ENCODE measurements at regions not wholly inside any gene's neighbourhood (a gene's known extent, or its start where the extent isn't known, plus 50 kb on each side); places are given as distances from the start of the nearest gene placed in this dataset.
"Not testable (repeated sequence)": the region's sequence is repeated elsewhere in the genome, so short reads cannot be mapped to it uniquely, and the experiment has no call there.

DNA sequence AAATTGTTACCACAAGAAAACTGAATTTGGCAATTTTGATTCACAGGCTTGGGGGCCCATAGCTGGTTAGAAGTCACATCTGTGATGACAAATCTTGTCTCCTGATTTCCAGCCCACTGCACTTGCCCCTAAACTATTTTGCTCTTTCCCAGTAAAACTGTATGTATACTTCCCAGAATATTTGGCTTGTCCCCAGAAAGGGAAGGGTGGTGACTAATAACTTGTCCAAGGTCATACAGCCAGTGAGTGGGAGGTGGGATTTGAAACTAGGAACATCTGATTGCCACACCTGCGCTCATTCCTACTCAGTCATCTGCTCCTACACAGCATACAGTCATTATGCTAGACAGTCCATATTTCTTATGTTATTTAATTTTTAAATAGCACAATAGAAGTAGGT is 304.5 kb downstream of the SDHAF3 start:
- no peak for TF ChIP-seq EP300 (IDR thresholded peaks at IDR 0.05; ENCODE audit: low read depth)
- no peak for TF ChIP-seq POLR2A (IDR thresholded peaks at IDR 0.05)
- no peak for TF ChIP-seq POLR2AphosphoS5 (IDR thresholded peaks at IDR 0.05)
- TF ChIP-seq, protein P1, sequence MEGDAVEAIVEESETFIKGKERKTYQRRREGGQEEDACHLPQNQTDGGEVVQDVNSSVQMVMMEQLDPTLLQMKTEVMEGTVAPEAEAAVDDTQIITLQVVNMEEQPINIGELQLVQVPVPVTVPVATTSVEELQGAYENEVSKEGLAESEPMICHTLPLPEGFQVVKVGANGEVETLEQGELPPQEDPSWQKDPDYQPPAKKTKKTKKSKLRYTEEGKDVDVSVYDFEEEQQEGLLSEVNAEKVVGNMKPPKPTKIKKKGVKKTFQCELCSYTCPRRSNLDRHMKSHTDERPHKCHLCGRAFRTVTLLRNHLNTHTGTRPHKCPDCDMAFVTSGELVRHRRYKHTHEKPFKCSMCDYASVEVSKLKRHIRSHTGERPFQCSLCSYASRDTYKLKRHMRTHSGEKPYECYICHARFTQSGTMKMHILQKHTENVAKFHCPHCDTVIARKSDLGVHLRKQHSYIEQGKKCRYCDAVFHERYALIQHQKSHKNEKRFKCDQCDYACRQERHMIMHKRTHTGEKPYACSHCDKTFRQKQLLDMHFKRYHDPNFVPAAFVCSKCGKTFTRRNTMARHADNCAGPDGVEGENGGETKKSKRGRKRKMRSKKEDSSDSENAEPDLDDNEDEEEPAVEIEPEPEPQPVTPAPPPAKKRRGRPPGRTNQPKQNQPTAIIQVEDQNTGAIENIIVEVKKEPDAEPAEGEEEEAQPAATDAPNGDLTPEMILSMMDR (IDR thresholded peaks at IDR 0.05), result no peak
- Histone ChIP-seq H3K4me1 (no peaks in the 10 kb centered on the region), H3K4me3 (no peak overlapping the region), H3K27me3 (no peaks in the 10 kb centered on the region), H3K27ac (no peak overlapping the region), H3K9me3 (no peaks in the 10 kb centered on the region), H3K36me3 (no peaks in the 10 kb centered on the region)
- intact Hi-C loops (cut with DNase I; ENCODE audit: low total_unique reads) (no loop called here), in situ Hi-C loops (cut with MboI; ENCODE audit: low pct_ligation_motif_present in 1 of 4, low pct_unique_long_range_greater_than_20kb in 1 of 4, low sequenced_read_pairs in 3 of 4) (no loop called here)
- no peak for DNase-seq
- 73 to 88% methylated on average over 1 of the region's 1 CpG for WGBS, 2 donors (ENCODE audit: low coverage in 1 of 2)

DNA sequence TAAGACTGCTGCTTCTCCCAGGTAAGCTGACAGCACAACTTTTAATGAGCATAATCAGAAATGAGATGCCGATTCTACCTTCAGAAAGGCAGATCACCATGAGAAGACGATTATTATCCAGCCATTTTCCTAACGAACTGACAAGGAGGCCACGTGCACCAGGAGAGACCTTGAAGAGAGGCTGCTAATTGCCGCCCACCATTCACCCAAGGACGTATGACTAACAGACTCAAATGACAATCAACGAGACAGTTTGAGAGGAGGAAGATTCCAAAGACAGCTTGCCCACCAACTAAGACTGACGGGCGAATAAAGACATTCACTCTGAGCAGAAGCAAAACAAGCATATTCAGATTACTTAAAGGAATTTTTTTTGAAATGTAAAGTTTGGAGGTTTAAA is 301.9 kb upstream of the TAC1 start:
- TF ChIP-seq POLR2AphosphoS5 (IDR thresholded peaks at IDR 0.05) (no peak), EP300 (IDR thresholded peaks at IDR 0.05; ENCODE audit: low read depth) (no peak), POLR2A (IDR thresholded peaks at IDR 0.05) (no peak)
- TF ChIP-seq, protein P1 (IDR thresholded peaks at IDR 0.05), result no peak

DNA sequence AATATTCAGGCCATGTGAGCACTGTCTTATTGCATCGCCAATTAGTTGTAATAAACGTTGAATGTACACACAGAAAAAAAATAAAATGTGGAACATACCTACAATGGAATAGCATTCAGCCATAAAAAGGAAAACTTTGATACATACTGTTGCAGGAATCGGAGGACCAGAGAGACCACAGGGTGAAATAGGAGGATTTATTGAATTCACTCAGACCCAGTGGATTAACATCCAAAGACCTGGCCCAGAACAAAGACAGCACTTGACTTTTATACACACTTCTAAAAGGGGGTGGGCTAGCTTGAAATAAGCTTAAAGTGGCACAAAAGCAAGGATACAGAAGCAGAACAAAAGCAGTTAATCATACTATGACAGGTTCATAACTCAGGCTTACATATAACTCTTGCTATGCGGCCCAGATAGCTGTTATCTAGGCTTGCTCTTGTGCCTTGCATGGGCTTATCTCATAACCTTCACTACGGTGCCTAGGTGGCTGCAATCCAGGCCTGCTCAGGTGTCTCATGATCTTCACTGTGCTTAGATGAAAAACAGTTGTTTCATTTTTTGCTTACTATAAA is 292.2 kb upstream of the TAC1 start:
- Histone ChIP-seq H3K4me3 (no peak overlapping the region), H3K27me3 (no peaks in the 10 kb centered on the region), H3K9me3 (peaks cover 8 to 9% of the 10 kb centered on the region in 2 donors), H3K36me3 (no peaks in the 10 kb centered on the region), H3K4me1 (no peaks in the 10 kb centered on the region), H3K27ac (no peak overlapping the region)
- WGBS, 2 donors (ENCODE audit: low coverage in 1 of 2), result 87 to 92% methylated on average over 5 of the region's 5 CpGs
- intact Hi-C loops (cut with DNase I; ENCODE audit: low total_unique reads) (no loop called here), in situ Hi-C loops (cut with MboI; ENCODE audit: low pct_ligation_motif_present in 1 of 4, low pct_unique_long_range_greater_than_20kb in 1 of 4, low sequenced_read_pairs in 3 of 4) (no loop called here)
- DNase-seq, result no peak
- TF ChIP-seq EP300 (IDR thresholded peaks at IDR 0.05; ENCODE audit: low read depth) (no peak), POLR2AphosphoS5 (IDR thresholded peaks at IDR 0.05) (no peak), POLR2A (IDR thresholded peaks at IDR 0.05) (no peak)
- TF ChIP-seq, protein P1 (IDR thresholded peaks at IDR 0.05), result no peak

More for the DNA sequence above, 301.9 kb upstream of the TAC1 start:
- WGBS, 2 donors (ENCODE audit: low coverage in 1 of 2), result 78 to 83% methylated on average over 9 of the region's 9 CpGs
- Histone ChIP-seq H3K36me3 (no peaks in the 10 kb centered on the region), H3K27me3 (no peaks in the 10 kb centered on the region), H3K27ac (no peak overlapping the region), H3K9me3 (no peaks in the 10 kb centered on the region), H3K4me3 (no peak overlapping the region), H3K4me1 (no peaks in the 10 kb centered on the region)
- in situ Hi-C loops (cut with MboI; ENCODE audit: low pct_ligation_motif_present in 1 of 4, low pct_unique_long_range_greater_than_20kb in 1 of 4, low sequenced_read_pairs in 3 of 4), result no loop called here
- no peak for DNase-seq
- intact Hi-C loops (cut with DNase I; ENCODE audit: low total_unique reads), result no loop called here

DNA sequence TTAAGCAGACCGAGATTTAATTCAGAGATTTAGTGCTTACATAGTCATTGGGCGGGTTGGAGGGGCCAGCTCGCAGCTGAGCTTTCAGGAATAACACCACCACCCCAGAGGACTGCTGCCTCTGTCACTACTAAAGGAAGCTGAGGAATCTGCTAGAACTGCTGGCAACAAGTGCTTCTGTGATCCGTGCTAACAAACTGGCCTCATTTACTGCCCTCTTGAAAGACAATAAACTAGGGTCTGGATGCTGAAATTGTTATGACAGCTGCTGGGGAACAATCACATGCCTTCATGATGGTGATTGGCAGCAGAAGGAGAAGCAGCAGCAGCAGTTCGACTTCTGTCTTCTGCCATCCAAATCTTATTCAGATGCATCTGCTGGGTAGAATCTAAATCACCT is 285.5 kb upstream of the TAC1 start:
- in situ Hi-C loops (cut with MboI; ENCODE audit: low pct_ligation_motif_present in 1 of 4, low pct_unique_long_range_greater_than_20kb in 1 of 4, low sequenced_read_pairs in 3 of 4) (no loop called here), intact Hi-C loops (cut with DNase I; ENCODE audit: low total_unique reads) (no loop called here)
- Histone ChIP-seq H3K4me3 (no peak overlapping the region), H3K4me1 (no peaks in the 10 kb centered on the region), H3K36me3 (no peaks in the 10 kb centered on the region), H3K9me3 (no peaks in the 10 kb centered on the region), H3K27me3 (no peaks in the 10 kb centered on the region), H3K27ac (no peak overlapping the region)
- 32 to 35% methylated on average over 3 to 5 of the region's 5 CpGs for WGBS, 2 donors (ENCODE audit: low coverage in 1 of 2)
- TF ChIP-seq, protein P1 (IDR thresholded peaks at IDR 0.05), result no peak
- TF ChIP-seq POLR2AphosphoS5 (IDR thresholded peaks at IDR 0.05) (no peak), POLR2A (IDR thresholded peaks at IDR 0.05) (no peak)
- no peak for DNase-seq

DNA sequence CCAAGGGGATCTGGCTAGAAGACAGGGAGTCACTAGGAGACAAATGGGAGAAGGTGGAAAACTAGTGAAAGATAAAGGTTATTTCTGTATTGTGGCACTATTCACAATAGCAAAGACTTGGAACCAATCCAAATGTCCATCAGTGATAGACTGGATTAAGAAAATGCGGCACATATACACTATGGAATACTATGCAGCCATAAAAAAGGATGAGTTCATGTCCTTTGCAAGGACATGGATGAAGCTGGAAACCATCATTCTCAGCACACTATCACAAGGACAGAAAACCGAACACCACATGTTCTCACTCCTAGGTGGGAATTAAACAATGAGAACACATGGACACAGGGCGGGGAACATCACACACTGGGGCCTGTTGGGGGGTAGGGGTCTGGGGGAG is 282.4 kb upstream of the TAC1 start:
- H3K9me3 ChIP-seq; H3K4me3 ChIP-seq; H3K27ac ChIP-seq; H3K4me1 ChIP-seq; DNase-seq; H3K27me3 ChIP-seq; in situ Hi-C loops (cut with MboI; ENCODE audit: low pct_ligation_motif_present in 1 of 4, low pct_unique_long_range_greater_than_20kb in 1 of 4, low sequenced_read_pairs in 3 of 4); intact Hi-C loops (cut with DNase I; ENCODE audit: low total_unique reads); H3K36me3 ChIP-seq: not testable (repeated sequence)
- 84% methylated on average over 3 of the region's 3 CpGs; no CpG with 5 or more reads in 1 of the 2 donors for WGBS, 2 donors (ENCODE audit: low coverage in 1 of 2)

Data from transverse colon (tissue), 4 donors.